DMS79 (cell line): ENCODE measurements at regions not wholly inside any gene's neighbourhood (a gene's known extent, or its start where the extent isn't known, plus 50 kb on each side); places are given as distances from the start of the nearest gene placed in this dataset.
"Not testable (repeated sequence)": the region's sequence is repeated elsewhere in the genome, so short reads cannot be mapped to it uniquely, and the experiment has no call there.

ENCODE experiments used
- DNase-seq: peaks from one replicate; lab custom pipeline; 2025; lab: John Stamatoyannopoulos, UW

- DNase-seq: no peak
Observed at GRCh38 chr3:170651260-170651845, 65.5 kb upstream of the SLC7A14 start.

- DNase-seq: not testable (repeated sequence)
Observed at GRCh38 chr3:170650557-170650956, 64.7 kb upstream of the SLC7A14 start.

GRCh38 chr3:170644711-170645110 is 58.8 kb upstream of the SLC7A14 start:
- no peak for DNase-seq

- DNase-seq: peak; percentile 88
Observed at GRCh38 chr3:170643831-170644230, 58.0 kb upstream of the SLC7A14 start.

DNA sequence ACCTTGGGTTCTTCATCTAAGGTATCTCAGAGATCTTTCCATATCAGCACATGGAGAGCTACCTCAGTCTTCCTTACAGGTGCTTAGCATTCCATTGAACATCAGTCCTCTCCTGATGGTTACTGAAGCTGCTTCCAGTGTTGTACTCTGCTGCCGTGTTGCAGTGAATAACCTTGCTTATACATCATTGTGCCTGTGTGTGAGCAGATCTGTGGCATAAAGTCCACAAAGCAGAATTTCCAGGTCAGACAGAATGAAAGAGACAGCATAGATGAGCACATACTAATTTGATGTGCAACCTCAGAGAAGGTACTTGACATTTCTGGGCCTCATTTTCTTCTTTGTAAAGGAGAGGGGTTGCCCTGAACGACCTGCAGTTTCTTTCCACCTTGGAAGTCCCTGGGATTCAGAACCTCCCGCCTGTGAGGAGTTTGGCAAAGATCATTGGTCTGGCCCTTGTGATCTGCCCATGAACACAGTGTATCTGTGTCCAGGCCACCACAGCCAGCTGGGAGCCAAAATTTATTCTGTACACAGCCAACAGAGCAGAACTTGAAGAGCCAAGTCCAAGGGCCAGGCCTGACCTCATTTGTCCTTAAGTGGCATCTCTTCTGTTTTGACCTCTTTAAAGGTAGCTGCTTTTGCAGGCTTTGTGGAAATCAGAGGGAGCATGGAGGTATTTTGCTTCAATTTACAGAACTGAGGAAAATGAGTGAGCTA is 57.2 kb upstream of the SLC7A14 start:
- peak; percentile 96 for DNase-seq

GRCh38 chr3:170641510-170642236 is 55.8 kb upstream of the SLC7A14 start:
- no peak for DNase-seq

GRCh38 chr3:170640737-170641171 is 54.9 kb upstream of the SLC7A14 start:
- no peak for DNase-seq

- no peak for DNase-seq
Observed at GRCh38 chr3:170638988-170639387, 53.1 kb upstream of the SLC7A14 start.

GRCh38 chr3:170637306-170637705 is 51.4 kb upstream of the SLC7A14 start:
- DNase-seq: no peak

- DNase-seq: no peak
Observed at GRCh38 chr3:170636400-170636973, 50.6 kb upstream of the SLC7A14 start.
